ENCODE measurements at regions not wholly inside any gene's neighbourhood (a gene's known extent, or its start where the extent isn't known, plus 50 kb on each side); places are given as distances from the start of the nearest gene placed in this dataset.

DNA sequence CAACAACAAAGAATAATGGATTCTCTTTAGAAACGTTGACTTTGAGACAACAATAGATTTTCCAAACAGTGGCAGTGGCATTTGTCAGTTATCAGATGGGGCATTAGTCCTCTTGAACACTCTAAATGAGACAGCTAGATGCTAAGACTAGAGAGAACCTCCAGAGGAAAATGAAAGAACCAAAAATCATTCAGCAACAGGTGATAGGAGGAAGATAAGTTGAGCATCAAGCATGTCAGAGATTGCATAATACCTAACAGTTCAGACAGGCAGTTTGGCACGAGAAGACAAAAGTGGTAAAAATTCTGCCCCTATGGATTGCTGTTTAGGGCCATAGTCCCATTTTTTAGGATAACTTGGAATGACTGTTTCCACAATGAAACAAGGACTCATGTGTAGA is 67.9 kb upstream of the NOL4 start:
- intact Hi-C loops (cut with DNase I) = no loop called here
- Histone ChIP-seq H3K4me3 (no peak overlapping the region), H3K9me3 (peaks cover 0 to 5% of the 10 kb centered on the region in 2 donors)

DNA sequence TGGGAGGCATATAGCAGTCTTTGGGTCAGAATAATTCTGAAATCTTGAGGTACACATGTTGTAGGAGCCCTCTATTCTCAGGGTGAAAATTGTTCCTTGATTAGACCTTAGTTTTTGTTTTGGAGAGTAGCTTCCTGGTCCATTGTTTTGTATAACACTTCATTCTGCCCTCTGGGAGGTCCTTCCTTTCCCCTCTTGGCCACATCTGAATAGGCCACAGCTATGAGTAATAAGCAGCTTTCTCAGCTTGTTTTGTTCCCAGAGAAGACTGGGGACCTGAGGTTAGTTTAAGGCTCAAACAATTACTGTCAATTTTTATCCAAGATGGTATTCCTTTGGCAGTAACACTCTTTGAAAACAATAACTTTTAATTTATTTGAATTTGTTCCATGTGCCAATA is 72.6 kb upstream of the NOL4 start:
- DNase-seq (ENCODE audit: low spot score in 2 of 2) = no peak
- no peaks in the 10 kb centered on the region for H3K36me3 ChIP-seq
- TF ChIP-seq, protein P1, sequence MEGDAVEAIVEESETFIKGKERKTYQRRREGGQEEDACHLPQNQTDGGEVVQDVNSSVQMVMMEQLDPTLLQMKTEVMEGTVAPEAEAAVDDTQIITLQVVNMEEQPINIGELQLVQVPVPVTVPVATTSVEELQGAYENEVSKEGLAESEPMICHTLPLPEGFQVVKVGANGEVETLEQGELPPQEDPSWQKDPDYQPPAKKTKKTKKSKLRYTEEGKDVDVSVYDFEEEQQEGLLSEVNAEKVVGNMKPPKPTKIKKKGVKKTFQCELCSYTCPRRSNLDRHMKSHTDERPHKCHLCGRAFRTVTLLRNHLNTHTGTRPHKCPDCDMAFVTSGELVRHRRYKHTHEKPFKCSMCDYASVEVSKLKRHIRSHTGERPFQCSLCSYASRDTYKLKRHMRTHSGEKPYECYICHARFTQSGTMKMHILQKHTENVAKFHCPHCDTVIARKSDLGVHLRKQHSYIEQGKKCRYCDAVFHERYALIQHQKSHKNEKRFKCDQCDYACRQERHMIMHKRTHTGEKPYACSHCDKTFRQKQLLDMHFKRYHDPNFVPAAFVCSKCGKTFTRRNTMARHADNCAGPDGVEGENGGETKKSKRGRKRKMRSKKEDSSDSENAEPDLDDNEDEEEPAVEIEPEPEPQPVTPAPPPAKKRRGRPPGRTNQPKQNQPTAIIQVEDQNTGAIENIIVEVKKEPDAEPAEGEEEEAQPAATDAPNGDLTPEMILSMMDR (IDR thresholded peaks at IDR 0.05) = no peak
- intact Hi-C loops (cut with DNase I) = no loop called here
- H3K4me3 ChIP-seq = no peak overlapping the region
- H3K9me3 ChIP-seq = no peaks in the 10 kb centered on the region
- H3K27me3 ChIP-seq = no peaks in the 10 kb centered on the region
- no peaks in the 10 kb centered on the region for H3K4me1 ChIP-seq
- no peak overlapping the region for H3K27ac ChIP-seq

More for the DNA sequence above, 67.9 kb upstream of the NOL4 start:
- Histone ChIP-seq H3K27ac (no peak overlapping the region), H3K36me3 (no peaks in the 10 kb centered on the region), H3K4me1 (no peaks in the 10 kb centered on the region), H3K27me3 (no peaks in the 10 kb centered on the region)
- no peak for DNase-seq (ENCODE audit: low spot score in 2 of 2)
- TF ChIP-seq, protein P1 (IDR thresholded peaks at IDR 0.05) = no peak

DNA sequence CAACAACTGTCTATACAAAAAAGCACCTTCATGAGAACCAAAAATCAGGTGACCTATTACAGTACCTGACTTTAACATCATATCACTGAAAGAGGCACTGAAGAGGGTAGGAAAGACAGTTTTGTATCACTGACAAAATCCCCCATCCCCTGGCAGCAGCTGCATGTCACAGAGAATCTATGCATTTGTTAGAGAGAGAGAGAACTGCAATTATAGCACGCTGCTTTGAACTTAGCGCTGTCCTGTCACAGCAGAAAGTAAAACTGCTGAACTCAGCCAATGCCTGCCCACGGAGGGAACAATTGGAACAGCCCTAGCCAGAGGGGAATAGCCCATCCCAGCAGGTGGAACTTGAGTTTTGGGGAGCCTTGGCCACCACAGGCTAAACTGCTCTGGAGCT is 75.1 kb upstream of the NOL4 start:
- intact Hi-C loops (cut with DNase I) = no loop called here
- Histone ChIP-seq H3K27me3 (no peaks in the 10 kb centered on the region), H3K36me3 (no peaks in the 10 kb centered on the region), H3K9me3 (no peaks in the 10 kb centered on the region), H3K4me3 (no peak overlapping the region), H3K27ac (no peak overlapping the region), H3K4me1 (no peaks in the 10 kb centered on the region)
- no peak for DNase-seq (ENCODE audit: low spot score in 2 of 2)
- TF ChIP-seq, protein P1 (IDR thresholded peaks at IDR 0.05) = no peak

DNA sequence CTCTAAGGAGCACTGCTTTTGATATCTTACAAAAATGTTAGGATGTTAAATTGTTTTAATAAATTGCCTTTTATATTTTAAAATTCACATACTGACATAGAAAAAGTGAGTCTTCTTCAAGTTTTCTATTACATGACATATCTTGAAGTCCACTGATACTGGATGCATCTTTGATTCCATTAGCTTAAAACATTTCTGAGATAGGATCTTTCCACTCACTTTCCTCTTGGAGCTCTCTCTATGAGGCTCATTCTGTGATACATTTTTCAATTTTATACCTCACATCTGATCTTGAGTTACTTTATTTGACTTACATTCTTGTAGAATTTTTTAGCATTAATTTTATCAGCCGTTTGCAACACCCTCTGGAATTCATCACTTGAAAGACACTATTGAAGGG is 86.8 kb upstream of the NOL4 start:
- TF ChIP-seq, protein P1 (IDR thresholded peaks at IDR 0.05) = no peak
- no peak for DNase-seq (ENCODE audit: low spot score in 2 of 2)
- H3K27ac ChIP-seq = no peak overlapping the region
- intact Hi-C loops (cut with DNase I) = no loop called here
- no peaks in the 10 kb centered on the region for H3K9me3 ChIP-seq
- H3K4me3 ChIP-seq = no peak overlapping the region
- no peaks in the 10 kb centered on the region for H3K27me3 ChIP-seq
- H3K36me3 ChIP-seq = no peaks in the 10 kb centered on the region
- H3K4me1 ChIP-seq = no peaks in the 10 kb centered on the region

DNA sequence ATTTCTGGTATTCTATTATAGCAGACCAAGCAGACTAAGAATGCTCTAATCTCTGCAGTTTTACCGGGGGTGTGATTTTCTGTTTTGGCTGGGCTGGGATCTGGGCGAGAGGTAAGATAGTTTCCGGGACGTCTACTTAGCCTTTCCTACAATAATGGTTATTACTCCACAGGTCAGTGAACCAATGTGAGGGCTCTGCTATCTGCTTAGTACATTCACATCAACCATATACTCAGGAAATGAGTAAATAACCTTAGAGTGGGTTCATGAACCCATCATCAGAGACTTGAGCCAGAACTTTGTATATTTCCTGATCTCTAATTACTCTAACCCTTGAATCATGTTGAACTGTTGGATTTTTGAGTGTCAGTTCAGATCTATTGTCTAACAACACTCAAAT is 90.1 kb upstream of the NOL4 start:
- Histone ChIP-seq H3K36me3 (no peaks in the 10 kb centered on the region), H3K9me3 (no peaks in the 10 kb centered on the region), H3K4me1 (no peaks in the 10 kb centered on the region), H3K27ac (no peak overlapping the region), H3K4me3 (no peak overlapping the region), H3K27me3 (no peaks in the 10 kb centered on the region)
- TF ChIP-seq, protein P1 (IDR thresholded peaks at IDR 0.05) = no peak
- intact Hi-C loops (cut with DNase I) = no loop called here
- no peak for DNase-seq (ENCODE audit: low spot score in 2 of 2)
